Naive thymus-derived CD4-positive, alpha-beta T cell (primary cell): ENCODE measurements at regions not wholly inside any gene's neighbourhood (a gene's known extent, or its start where the extent isn't known, plus 50 kb on each side); places are given as distances from the start of the nearest gene placed in this dataset.
"Not testable (repeated sequence)": the region's sequence is repeated elsewhere in the genome, so short reads cannot be mapped to it uniquely, and the experiment has no call there.

Experiments used
- ATAC-seq: fragments of 150-1000 bp; cut with Tn5 transposase; 2 replicates; pipeline ENCODE4 v1.10.0; 2021; ENCODE audit warnings: mild to moderate bottlenecking, moderate library complexity
- CTCF ChIA-PET: fragments of 350-600 bp; sonication (Branson Sonifier 250); formaldehyde crosslinking; loops from one replicate; lab custom pipeline; 2021; ENCODE audit warnings: antibody characterized with exemption; lab: Charles Lee
- POLR2A ChIA-PET: fragments of 350-600 bp; sonication (Branson Sonifier 250); formaldehyde crosslinking; loops from one replicate; lab custom pipeline; 2021; ENCODE audit warnings: antibody characterized with exemption, inconsistent platforms; lab: Charles Lee
- DNase-seq, 9 donors: peaks; one replicate each; pipeline versions ENCODE4 v3.0.0 to v3.0.0-alpha.2; 2020 to 2022; ENCODE audit warnings: mixed read lengths in 1 of 9
- H3K27ac ChIP-seq: one replicate; pipeline ENCODE4 v1.7.0; 2013; ENCODE audit warnings: mild to moderate bottlenecking, low read depth, low read length, moderate library complexity
- H3K27me3 ChIP-seq, 2 donors: one replicate each; pipeline ENCODE4 v1.7.0; 2013; ENCODE audit warnings: low read length in 2 of 2, mild to moderate bottlenecking in 2 of 2, moderate library complexity in 2 of 2; ENCODE audit not compliant: control insufficient read depth in 2 of 2, insufficient read depth in 2 of 2
- H3K36me3 ChIP-seq, 3 experiments: 1 replicate in 2 of 3; 2 replicates in 1 of 3; pipeline ENCODE4 v1.7.0; 2013; ENCODE audit warnings: low read length in 3 of 3, mild to moderate bottlenecking in 3 of 3, moderate library complexity in 1 of 3; ENCODE audit not compliant: insufficient read depth in 3 of 3, control insufficient read depth in 2 of 3
- H3K4me1 ChIP-seq, 2 donors: one replicate each; pipeline ENCODE4 v1.7.0; 2013; ENCODE audit warnings: low read length in 2 of 2, mild to moderate bottlenecking in 2 of 2, moderate library complexity in 1 of 2; ENCODE audit not compliant: control insufficient read depth in 2 of 2, insufficient read depth in 2 of 2
- H3K4me3 ChIP-seq: 2 replicates; pipeline ENCODE4 v1.7.0; 2013; ENCODE audit warnings: mild to moderate bottlenecking, low read length
- H3K9me3 ChIP-seq, 3 experiments: 1 replicate in 2 of 3; 2 replicates in 1 of 3; pipeline ENCODE4 v1.7.0; 2013; ENCODE audit warnings: low read length in 3 of 3; ENCODE audit not compliant: control insufficient read depth in 2 of 3
- H3K27ac Mint-ChIP-seq, 9 donors: one replicate each; pipeline ENCODE4 v1.8.0; 2020 to 2022; ENCODE audit warnings: mixed read lengths in 9 of 9, mild to moderate bottlenecking in 8 of 9, moderate library complexity in 5 of 9, inconsistent platforms in 2 of 9
- H3K27me3 Mint-ChIP-seq, 5 donors: one replicate each; pipeline ENCODE4 v1.8.0; 2021 to 2022; ENCODE audit warnings: mixed read lengths in 5 of 5, mild to moderate bottlenecking in 1 of 5
- H3K36me3 Mint-ChIP-seq, 5 donors: one replicate each; pipeline ENCODE4 v1.8.0; 2020 to 2022; ENCODE audit warnings: mixed read lengths in 5 of 5, mild to moderate bottlenecking in 3 of 5, inconsistent platforms in 1 of 5
- H3K4me1 Mint-ChIP-seq, 7 donors: one replicate each; pipeline ENCODE4 v1.8.0; 2020 to 2022; ENCODE audit warnings: mixed read lengths in 7 of 7, mild to moderate bottlenecking in 3 of 7, inconsistent platforms in 1 of 7
- H3K4me3 Mint-ChIP-seq, 10 donors: one replicate each; pipeline ENCODE4 v1.8.0; 2020 to 2022; ENCODE audit warnings: mild to moderate bottlenecking in 10 of 10, mixed read lengths in 10 of 10, moderate library complexity in 6 of 10, inconsistent platforms in 2 of 10
- H3K9me3 Mint-ChIP-seq, 11 donors: one replicate each; pipeline ENCODE4 v1.8.0; 2020 to 2022; ENCODE audit warnings: mixed read lengths in 11 of 11, mild to moderate bottlenecking in 4 of 11, inconsistent platforms in 1 of 11, moderate library complexity in 1 of 11
- intact Hi-C, 2 donors: fragments of 100-400 bp; cut with micrococcal nuclease; formaldehyde crosslinking; loops; one replicate each; pipeline ENCODE4 v1.15.1; 2023

DNA sequence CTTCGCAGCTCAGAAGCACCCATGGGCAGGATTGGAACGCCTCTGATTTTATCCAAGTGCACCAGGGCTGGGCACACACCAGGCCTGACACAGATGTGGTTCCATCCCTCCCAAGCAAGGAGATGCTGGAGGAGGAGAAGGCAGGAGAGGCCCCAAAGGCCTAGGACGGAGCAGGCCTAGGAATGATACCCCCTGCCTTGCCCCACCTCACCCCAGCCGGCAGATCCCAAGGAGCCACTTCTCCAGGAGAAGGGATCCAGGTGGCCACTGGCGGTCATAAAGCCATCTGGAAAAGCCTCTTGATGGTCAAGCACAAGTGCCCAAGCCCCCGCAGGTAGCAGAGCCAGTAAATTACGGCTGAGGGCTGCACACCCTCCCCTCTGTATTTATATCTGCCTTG lies 211.8 kb downstream of the TBC1D2B start:
- CTCF ChIA-PET, result no interaction called here
- no peaks in the 10 kb centered on the region for H3K4me1 ChIP-seq
- no peaks in the 10 kb centered on the region for H3K36me3 Mint-ChIP-seq
- no peak overlapping the region for H3K27ac ChIP-seq
- no peaks in the 10 kb centered on the region for H3K9me3 Mint-ChIP-seq
- POLR2A ChIA-PET, result no interaction called here
- no peaks in the 10 kb centered on the region for H3K9me3 ChIP-seq
- no peaks in the 10 kb centered on the region for H3K36me3 ChIP-seq
- no peak overlapping the region for H3K27ac Mint-ChIP-seq
- H3K27me3 ChIP-seq, result no peaks in the 10 kb centered on the region
- intact Hi-C loops, result no loop called here
- H3K4me3 ChIP-seq, result no peak overlapping the region
- no peak for ATAC-seq
- H3K27me3 Mint-ChIP-seq, result peaks cover 0 to 4% (median 0%) of the 10 kb centered on the region in 5 donors
- peaks cover 0 to 3% (median 0%) of the 10 kb centered on the region in 7 donors for H3K4me1 Mint-ChIP-seq
- no peak for DNase-seq
- no peak overlapping the region for H3K4me3 Mint-ChIP-seq

DNA sequence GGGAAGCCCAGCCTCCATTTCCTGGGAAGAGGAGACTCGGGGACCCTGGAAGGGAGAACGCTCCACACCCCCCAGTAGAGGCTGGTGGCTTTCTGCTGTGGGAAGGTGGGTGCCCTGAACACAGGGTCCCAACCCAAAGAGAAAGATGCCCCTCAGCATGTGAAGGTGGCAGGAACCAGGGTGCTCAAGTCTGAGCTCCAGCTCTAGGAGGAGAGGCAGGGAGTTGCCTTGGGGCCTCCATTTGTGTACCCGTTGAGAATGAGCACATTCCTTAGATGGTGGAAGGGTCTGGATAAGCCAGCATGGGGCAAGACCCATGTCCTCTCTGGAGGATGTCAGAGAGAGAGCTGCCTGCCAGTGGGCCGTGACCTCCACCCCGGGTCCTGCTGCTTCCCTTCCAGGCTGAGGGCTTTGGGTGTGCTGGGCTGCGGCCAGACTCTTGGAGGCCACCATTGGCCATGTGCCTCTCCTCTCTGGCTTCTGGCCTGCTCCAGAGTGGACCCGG lies 212.4 kb downstream of the TBC1D2B start:
- Histone ChIP-seq H3K27ac (no peak overlapping the region), H3K4me1 (no peaks in the 10 kb centered on the region), H3K36me3 (no peaks in the 10 kb centered on the region), H3K4me3 (no peak overlapping the region), H3K27me3 (no peaks in the 10 kb centered on the region), H3K9me3 (no peaks in the 10 kb centered on the region)
- H3K27me3 Mint-ChIP-seq, result peaks cover 0 to 4% (median 0%) of the 10 kb centered on the region in 5 donors
- no peak overlapping the region for H3K4me3 Mint-ChIP-seq
- peaks cover 0 to 3% (median 0%) of the 10 kb centered on the region in 7 donors for H3K4me1 Mint-ChIP-seq
- DNase-seq (no peak), ATAC-seq (no peak)
- ChIA-PET CTCF (no interaction called here), POLR2A (no interaction called here)
- no peaks in the 10 kb centered on the region for H3K9me3 Mint-ChIP-seq
- H3K27ac Mint-ChIP-seq, result no peak overlapping the region
- intact Hi-C loops, result no loop called here
- no peaks in the 10 kb centered on the region for H3K36me3 Mint-ChIP-seq

DNA sequence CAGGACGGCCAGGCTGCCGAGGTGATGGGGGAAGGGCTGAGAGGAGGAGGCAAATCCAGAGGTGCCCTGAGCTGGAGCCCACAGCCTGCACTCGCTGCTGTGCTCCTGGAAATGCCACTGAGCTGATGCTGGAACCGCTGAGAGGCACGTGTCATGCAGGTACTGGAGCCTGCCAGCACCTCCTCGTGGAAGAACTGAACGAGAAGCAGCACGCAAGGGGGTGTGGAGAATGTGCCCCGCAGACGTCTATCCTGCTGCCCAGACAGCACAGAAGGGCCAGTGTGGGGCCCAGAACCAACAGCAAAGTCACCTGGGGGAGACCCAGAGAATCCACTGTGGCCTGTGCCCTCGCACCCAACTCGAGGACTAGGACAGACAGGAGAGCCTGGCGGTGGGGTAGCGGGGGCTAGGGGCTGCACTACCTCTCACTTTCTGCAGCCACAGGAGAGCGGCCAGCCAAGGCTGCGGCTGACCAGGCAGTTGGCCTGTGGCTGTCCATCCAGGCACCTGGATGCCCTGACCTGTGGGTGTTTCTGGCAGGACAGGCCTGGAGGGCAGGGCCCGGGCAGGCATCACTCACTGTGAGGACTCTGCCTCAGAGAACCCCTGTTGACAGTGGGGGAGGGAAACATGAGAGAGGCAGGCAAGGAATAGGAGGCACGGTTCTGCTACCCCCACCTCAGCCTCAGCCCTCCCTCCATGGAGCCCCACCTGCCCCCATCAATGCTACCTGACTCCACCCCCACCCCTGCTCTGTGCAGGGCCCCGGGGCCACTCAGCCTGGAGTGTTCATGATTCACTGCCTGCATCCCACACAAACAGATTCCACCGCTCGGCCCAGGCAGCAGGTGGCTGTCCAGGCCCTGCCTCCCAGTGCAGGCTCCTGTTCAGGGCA lies 213.1 kb downstream of the TBC1D2B start:
- no peak for ATAC-seq
- H3K9me3 Mint-ChIP-seq, result no peaks in the 10 kb centered on the region
- intact Hi-C loops, result no loop called here
- POLR2A ChIA-PET, result no interaction called here
- H3K36me3 Mint-ChIP-seq, result no peaks in the 10 kb centered on the region
- Histone ChIP-seq H3K4me3 (no peak overlapping the region), H3K36me3 (no peaks in the 10 kb centered on the region), H3K27ac (no peak overlapping the region), H3K9me3 (no peaks in the 10 kb centered on the region), H3K4me1 (no peaks in the 10 kb centered on the region), H3K27me3 (no peaks in the 10 kb centered on the region)
- peaks cover 0 to 4% (median 0%) of the 10 kb centered on the region in 5 donors for H3K27me3 Mint-ChIP-seq
- CTCF ChIA-PET, result no interaction called here
- DNase-seq, result no peak
- no peak overlapping the region for H3K27ac Mint-ChIP-seq
- H3K4me3 Mint-ChIP-seq, result no peak overlapping the region
- no peaks in the 10 kb centered on the region for H3K4me1 Mint-ChIP-seq

DNA sequence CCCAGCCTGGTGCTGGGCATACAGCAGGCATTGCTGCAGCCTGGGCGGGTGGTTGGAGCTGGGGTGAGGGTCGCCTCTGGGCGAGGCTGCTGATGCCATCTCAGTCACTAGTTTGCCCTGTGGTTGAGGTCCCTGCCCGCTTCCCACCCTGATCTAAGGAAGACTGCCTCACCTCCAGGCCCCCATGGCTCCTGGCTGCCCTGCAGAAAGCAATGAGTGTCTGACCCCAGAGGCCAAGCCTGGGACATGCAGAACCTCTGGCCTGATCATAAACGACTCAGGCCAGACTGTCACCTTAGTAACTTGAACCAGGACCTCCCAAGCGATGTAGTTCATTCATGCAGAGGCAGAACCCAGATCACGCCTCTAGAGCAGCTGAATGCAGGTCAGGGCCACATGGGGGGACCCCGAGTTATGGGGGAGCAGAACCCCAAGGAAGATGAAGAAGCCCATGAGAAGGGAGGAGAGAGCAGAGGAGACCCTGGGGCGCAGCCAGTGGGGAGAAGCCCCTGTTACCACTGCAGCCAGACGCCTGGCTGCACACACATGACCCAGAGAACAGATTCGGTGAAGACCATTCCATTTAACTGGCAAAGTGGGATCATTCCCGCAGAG lies 213.9 kb downstream of the TBC1D2B start:
- H3K27ac ChIP-seq, result no peak overlapping the region
- no peak overlapping the region for H3K4me3 Mint-ChIP-seq
- no peaks in the 10 kb centered on the region for H3K27me3 ChIP-seq
- POLR2A ChIA-PET, result interaction anchor here (0.7 kb wide), 1 partner anchor 26 kb away, joined by 3 read pairs; no protein-coding TSS in a partner anchor
- no peak overlapping the region for H3K27ac Mint-ChIP-seq
- H3K9me3 Mint-ChIP-seq, result no peaks in the 10 kb centered on the region
- H3K27me3 Mint-ChIP-seq, result peaks cover 0 to 4% (median 0%) of the 10 kb centered on the region in 5 donors
- H3K36me3 ChIP-seq, result no peaks in the 10 kb centered on the region
- H3K9me3 ChIP-seq, result no peaks in the 10 kb centered on the region
- CTCF ChIA-PET, result no interaction called here
- H3K4me3 ChIP-seq, result no peak overlapping the region
- H3K4me1 ChIP-seq, result no peaks in the 10 kb centered on the region
- ATAC-seq (no peak), DNase-seq (no peak)
- intact Hi-C loops, result no loop called here
- H3K36me3 Mint-ChIP-seq, result no peaks in the 10 kb centered on the region
- H3K4me1 Mint-ChIP-seq, result no peaks in the 10 kb centered on the region

DNA sequence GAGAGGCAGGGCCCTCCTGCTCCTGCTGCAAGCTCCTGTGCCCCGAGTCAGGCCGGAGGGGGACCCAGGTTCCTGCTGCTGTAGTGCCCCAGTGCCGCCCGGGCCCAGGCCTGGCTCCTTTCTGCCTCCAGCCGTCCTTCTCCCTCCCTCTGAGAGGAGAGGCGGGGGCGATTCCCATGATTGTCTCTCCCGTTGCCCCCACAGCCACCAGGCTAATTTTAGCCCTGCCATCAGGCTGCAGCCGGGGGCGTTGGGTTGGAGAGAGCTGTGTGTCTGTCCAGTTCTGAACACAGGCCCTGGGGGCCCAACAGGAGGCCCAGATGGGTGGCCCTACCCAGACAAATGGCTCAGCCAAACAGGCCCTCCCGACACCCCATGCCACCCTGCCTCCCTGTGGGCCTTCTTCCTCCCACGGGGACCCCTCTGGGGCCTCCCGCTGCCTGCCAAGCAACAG lies 214.8 kb downstream of the TBC1D2B start:
- no peaks in the 10 kb centered on the region for H3K27me3 ChIP-seq
- H3K36me3 ChIP-seq, result no peaks in the 10 kb centered on the region
- CTCF ChIA-PET, result no interaction called here
- no peak overlapping the region for H3K4me3 ChIP-seq
- no peaks in the 10 kb centered on the region for H3K9me3 ChIP-seq
- intact Hi-C loops, result no loop called here
- no peaks in the 10 kb centered on the region for H3K4me1 ChIP-seq
- Mint-ChIP-seq H3K9me3 (no peaks in the 10 kb centered on the region), H3K4me3 (no peak overlapping the region), H3K27ac (no peak overlapping the region), H3K27me3 (peaks cover 0 to 4% (median 0%) of the 10 kb centered on the region in 5 donors), H3K4me1 (no peaks in the 10 kb centered on the region), H3K36me3 (no peaks in the 10 kb centered on the region)
- POLR2A ChIA-PET, result no interaction called here
- no peak for ATAC-seq
- DNase-seq, result no peak
- H3K27ac ChIP-seq, result no peak overlapping the region

DNA sequence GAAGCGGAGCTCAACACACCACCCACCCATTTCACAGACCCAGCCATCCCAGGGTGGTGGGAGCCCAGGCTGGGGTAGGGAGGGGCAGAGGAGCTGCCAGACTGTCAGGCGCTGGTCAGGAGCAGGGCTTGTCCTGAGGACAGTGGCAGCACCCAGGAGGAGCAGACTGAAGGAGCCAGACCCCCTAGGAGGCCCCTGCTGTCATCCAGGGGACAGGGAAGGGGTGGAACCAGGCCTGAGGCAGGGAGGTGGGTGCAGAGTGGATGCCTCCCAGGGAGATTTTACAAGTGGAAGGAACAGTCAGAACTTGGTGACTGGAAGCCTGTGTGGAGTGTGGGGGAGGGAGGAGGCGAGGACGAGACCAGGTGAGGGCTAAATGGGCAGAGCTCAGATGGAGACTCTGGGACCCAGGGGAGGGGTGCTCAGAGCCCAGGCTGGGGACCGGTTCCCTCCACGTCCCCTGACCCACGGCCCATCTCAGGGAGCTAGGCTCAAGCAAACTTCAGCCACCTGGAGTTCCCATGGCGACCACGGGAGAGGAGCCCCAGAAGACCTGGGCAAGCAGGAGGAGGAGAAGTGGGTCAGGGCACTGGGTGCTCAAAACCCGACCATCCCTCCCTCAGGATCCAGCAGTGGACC lies 215.4 kb downstream of the TBC1D2B start:
- CTCF ChIA-PET, POLR2A ChIA-PET: not testable (repeated sequence)
- ATAC-seq, result peak; percentile 21

More for the DNA sequence above, 215.4 kb downstream of the TBC1D2B start:
- H3K4me3 ChIP-seq, H3K27me3 Mint-ChIP-seq, H3K4me1 ChIP-seq, H3K36me3 ChIP-seq, H3K4me1 Mint-ChIP-seq, DNase-seq, intact Hi-C loops, H3K9me3 Mint-ChIP-seq, H3K4me3 Mint-ChIP-seq, H3K36me3 Mint-ChIP-seq, H3K27ac Mint-ChIP-seq, H3K9me3 ChIP-seq, H3K27ac ChIP-seq, H3K27me3 ChIP-seq: not testable (repeated sequence)
